ENCODE measurements at regions not wholly inside any gene's neighbourhood (a gene's known extent, or its start where the extent isn't known, plus 50 kb on each side); places are given as distances from the start of the nearest gene placed in this dataset.
"Not testable (repeated sequence)": the region's sequence is repeated elsewhere in the genome, so short reads cannot be mapped to it uniquely, and the experiment has no call there.

DNA sequence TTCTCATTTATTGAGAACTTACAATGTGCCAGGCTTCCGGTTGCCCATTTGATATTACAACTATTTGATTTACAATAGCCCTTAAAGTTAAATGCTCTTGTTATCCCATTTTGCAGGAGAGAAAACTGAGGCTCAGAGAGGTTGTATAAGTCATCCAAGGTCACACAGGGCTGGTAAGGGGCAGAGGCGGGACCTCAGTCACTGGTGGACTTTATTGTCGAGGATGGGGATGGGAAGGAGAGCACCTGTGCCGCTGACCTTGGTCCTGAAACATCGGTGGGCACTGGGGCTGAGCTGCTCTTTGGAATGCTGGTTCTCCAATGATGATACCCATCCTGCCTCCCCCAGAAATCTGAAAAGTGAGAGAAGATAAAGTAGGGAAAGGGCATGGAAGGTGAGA is 265.4 kb downstream of the MIAT start:
- DNase-seq (ENCODE audit: low read depth in 3 of 3), result no peak

DNA sequence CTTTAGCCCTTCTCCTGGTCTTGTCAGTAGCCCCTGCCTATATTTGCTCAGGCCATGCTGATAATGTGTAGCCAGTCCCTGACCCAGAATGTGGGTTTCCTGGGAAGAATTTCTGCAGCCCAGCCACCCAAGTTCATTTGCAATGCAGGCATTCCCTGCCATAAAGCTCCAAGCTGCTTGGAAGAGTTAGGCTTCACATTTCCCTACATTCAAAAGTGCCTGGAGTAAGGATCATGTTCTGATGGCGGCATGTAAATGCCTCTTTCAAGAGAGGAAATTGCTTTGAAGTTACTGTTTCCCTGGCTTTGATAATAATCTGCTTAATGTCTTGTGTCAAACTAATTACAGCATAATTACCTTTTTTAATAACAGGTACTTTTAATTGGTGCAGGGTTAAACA is 266.1 kb downstream of the MIAT start:
- DNase-seq (ENCODE audit: low read depth in 3 of 3), result no peak

DNA sequence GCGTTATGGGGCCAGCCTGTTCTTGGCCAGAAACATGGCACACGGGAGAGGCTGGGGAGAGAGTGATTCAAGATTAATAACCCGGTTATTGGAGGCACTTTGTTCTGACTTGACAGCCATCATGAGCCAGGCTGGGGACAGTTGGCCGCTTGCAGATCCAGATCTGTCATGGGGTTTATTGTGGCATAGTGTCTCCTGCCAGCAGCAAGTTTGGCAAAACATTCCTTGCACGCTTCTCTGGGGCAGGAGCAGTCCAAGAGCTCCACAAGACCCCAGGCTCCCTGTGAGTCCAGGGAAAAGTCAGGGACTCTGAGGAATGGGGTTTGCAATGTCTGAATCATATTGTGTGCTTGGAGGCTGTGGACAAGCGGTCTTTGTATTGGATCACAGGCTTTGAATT is 270.4 kb downstream of the MIAT start:
- no peak for DNase-seq (ENCODE audit: low read depth in 3 of 3)

DNA sequence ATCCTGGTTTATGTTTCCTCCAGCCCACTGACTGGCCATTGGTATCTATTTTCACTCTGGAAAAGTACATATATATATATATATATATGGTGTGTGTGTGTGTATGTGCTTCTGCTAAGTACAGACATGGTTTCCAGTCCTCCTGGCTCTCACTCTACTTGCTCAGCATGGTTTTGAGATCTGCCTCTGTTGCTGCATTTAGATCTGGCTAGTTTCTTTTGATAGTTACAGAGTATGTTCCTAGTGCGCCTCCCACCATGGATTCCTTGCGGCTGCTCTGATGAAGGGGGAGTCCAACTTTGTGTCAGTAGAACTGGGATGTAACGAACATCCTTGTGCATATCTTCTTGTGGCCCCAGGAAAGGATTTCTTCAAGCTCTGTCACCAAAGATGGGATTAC is 274.1 kb downstream of the MIAT start:
- DNase-seq (ENCODE audit: low read depth in 3 of 3), result no peak

DNA sequence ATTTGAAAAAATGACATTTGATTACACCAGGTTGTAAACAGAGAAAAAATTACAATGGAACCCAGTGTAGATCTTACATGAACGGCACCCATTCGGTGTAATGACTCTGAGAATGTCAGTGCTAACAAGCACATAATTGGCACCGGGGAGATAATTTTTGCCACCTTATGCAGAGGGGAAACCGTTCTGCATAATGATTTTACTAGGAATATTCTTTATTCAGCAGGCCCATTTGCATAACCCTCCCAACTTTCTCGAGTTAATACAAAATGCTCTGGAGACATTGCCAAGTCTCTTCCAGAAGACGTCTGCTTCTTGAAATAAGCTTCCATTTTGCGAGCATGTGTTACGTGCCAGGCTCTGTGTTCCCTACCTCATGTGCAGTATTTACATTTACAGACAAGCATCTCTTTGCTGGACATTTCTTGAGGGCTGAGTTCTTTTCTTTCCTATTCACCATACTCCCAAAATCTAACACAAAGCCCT is 275.8 kb downstream of the MIAT start:
- no peak for DNase-seq (ENCODE audit: low read depth in 3 of 3)

DNA sequence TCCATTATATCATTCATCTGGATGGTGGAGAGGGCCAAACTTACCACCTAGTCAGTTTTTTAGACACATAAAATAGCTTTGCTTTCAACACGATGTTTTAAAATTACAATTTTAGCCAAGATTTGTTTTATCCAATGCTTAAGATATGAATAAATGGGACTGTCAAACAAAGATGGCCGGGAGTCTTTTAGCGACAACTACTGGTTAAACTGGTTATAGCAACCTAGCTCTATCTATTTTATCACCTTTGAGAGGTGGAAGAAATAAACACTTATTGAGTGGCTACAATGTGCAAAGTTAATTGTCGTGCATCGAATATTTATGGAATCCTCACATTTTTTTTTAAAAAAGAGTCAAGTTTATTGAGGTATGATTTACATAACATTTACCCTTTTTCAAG is 279.8 kb downstream of the MIAT start:
- DNase-seq (ENCODE audit: low read depth in 3 of 3), result no peak

DNA sequence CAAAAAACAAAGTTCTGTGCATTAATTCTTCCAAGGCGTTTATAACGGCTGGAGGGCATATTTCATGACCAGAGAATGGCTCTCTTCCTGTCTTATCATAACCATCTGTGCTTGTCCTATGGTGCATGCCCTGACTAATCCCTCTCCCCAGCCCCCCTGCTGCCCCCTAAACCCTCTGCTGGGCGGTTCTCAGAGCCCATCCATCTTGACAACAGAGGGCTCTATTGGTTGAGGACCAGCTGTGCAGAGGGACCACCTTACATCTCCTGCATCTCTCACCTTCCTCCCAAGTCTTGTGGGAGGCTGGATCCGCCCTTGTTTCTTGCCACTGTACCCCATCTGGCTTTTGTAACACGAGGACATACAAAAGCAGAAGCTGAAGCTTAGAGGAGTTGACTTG is 282.1 kb downstream of the MIAT start:
- no peak for DNase-seq (ENCODE audit: low read depth in 3 of 3)

DNA sequence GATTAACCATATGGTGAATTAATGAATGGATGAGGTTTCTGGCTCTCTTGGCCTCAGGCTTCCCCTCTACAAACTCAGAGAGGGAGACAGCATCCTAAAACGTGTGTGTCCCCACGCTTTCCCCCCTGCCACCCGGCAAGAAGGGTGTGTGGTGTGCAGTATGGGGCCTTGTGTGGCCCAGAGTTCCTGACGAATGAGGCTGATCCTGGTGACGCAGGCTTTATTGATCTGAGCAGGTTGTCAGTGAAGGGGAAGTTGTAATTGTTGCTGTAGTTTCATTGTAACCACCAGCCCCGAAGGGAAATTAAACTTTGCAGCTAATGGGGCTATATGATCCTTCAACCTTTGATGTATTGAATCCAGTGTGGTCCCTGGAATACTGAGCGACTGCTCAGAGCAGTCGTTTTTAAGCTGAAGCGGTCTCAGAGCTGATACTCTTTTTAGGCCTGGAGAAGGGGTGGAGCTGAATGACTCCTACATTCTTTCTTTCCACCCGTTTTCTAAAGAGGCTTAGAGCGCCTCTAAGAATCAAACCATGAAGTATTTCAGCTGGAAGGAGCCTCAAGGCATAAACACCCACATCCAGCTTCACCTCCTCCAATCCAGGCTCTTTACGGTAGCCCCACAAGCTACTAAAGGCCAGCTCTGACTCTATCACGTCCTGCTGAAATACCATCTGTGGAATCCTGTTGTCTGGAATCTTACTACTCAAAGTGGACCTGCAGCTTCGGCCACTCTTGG is 284.7 kb downstream of the MIAT start:
- DNase-seq (ENCODE audit: low read depth in 3 of 3), result no peak

DNA sequence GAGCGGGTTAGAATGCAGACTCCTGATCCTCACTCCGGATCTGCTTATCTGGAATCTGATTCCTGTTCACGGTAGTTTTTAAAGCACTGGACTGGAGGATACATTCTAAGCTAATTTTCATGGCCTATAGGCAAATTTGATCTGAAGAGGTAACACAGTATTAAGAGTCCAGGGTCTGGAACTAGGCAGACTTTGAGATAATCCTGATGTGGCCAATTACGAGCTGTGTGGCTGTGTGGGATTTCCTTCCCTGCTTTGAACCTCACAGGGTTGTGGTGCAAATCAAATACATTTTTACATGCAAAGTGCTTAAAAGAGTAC is 285.2 kb downstream of the MIAT start:
- DNase-seq (ENCODE audit: low read depth in 3 of 3), result no peak

DNA sequence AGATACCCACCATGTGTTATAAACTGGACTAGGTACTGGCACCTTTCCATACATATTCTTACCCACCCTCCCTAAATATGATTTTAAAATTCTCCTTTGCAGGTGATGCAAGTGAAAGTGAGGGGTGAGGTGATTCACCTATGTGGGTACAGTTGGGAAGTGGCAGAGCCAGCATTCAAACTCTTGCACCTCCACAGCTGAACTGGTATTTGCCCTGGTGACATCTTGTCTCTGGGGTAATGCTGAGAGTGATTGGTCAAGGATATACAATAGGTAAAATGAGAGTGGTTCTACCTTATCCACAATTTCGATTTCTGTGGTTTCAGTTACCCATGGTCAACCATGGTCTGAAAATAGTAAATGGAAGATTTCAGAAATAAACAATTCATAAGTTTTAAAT is 288.2 kb downstream of the MIAT start:
- no peak for DNase-seq (ENCODE audit: low read depth in 3 of 3)

DNA sequence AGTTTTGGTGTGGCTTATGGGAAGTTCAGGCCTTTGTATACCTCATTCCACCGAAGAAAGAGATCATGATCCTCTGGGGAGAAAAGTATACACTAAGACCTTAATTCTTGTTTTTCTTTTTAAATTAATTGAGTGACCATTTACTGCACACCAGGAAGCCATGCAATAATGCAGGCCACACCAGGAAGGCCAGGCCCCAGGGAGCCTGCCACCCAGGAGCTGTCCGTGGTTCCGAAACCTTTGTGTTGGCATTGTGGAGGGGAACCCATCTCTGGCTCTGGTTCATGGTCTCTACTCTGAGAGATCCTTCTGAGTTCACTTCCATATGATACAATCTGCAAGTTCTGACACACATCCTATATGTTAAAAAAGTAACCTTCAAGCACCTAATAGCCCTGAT is 291.8 kb downstream of the MIAT start:
- no peak for DNase-seq (ENCODE audit: low read depth in 3 of 3)

DNA sequence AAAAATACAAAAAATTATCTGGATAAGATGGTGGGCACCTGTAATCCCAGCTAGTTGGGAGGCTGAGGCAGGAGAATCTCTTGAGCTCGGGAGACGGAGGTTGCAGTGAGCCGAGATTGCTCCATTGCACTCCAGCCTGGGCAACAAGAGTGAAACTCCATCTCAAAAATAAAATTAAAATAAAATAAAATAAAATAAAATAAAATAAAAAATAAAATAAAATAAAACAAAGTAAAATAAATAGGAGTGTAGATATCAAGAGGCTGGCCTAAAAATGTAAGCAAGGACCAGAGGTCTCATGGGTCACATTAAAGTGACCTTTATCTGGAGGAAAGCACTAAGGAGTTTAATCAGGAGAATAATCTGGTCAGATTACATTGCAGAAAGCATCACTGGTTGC is 293.8 kb downstream of the MIAT start:
- DNase-seq (ENCODE audit: low read depth in 3 of 3), result not testable (repeated sequence)

DNA sequence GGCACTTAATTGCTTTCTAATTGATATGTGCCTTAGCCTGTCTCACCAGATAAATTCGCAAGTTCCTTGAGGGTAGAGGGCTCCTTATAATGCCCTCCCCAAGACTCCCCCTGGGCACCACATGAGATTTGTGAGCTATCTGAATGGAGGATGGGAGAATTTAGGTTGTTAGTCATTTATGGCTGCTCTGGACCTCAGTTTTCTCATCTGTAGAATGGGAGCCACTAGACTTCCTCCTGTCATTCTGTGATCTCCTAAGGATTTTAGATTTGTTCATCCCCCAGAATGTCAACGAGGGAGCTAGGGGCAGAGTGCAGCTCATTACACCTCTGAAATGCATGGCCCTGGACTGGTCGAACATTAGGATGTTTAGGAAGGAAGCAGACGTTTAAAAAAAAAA is 294.6 kb downstream of the MIAT start:
- no peak for DNase-seq (ENCODE audit: low read depth in 3 of 3)

DNA sequence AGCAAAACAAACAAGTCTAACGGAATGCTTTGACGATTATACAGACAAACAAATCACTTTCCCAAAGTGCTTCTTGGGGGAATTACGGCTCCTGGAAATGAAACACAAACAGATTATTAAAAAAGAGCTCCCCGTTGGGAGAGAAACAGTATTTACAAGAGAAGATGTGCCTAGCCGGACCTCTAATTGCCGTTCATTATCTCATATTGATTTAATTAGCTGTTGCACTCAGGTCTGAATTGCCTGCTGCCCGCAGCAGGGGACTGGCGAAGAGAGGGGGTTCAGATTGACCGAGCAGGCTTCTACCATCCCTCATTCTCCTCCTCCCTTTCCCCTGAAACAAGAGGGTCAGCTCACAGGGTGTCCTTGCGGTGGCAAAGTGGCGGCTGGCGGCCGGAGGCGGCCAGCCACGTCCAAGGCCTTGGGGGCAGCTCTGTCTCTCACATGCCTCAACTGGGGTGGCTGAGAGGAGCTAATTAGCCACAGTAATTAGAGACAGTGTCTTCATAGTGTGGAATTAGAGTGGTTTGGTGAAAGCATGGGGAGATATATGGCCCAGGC is 295.1 kb downstream of the MIAT start:
- no peak for DNase-seq (ENCODE audit: low read depth in 3 of 3)

DNA sequence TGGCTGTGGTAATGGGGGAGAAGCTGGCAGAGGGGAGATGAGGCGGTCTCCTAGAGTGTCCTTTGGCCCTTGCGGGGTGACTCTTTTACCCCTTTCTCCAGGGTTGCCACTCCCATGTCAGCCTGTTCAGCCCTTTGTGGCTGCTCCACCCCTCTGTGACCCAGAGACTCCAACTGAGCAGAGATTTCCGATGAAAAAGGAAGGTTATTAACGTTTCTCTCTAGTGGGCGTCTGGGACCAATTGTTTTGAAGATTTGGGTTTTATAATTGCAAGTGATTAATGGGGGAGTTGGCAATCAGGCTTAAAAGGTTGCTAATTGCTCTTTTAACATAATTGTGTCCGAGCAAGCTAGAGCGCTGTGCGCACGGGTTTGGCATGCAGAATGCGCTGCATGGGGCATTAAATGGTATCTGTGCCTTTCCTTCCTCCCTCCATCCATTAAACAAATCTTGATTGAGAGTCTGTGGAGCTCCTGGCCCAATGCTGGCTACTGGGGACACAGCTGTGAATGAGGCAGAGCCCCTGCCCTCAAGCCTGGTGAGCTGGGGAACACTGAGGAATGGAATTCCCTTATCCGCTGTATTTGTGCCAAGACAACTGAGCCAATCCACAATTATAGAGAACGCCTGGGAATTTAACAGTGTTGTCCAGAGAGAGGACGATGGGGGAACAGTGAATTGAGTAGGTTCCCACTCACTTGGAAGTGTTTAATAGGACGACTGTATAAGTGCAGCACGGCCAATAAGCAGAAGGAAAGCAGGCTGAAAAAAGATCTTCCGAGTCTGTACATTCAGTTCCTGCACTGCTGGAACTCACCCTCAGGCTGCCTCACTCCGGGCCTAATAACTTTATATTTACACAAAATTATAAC is 295.9 kb downstream of the MIAT start:
- DNase-seq (ENCODE audit: low read depth in 3 of 3), result no peak

DNA sequence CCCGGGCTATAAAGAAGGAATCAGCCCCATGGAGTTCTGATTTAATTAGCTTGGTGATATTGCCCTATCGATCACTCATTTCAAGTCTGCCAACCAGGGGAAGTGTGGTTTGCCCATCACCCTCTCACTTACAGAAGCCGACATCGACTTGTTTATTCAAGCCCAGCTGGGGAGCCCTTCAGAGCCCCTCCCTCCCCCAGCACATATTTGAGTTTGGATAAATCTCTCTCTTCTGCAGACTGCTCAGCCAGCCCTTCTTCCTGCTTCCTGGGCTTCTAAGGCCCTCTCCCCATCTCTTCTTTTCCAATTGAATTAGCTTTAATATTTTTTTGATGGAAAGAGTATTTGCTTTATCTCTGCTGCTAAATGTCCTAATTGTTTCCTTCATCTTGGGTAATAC is 299.0 kb downstream of the MIAT start:
- DNase-seq (ENCODE audit: low read depth in 3 of 3), result no peak

DNA sequence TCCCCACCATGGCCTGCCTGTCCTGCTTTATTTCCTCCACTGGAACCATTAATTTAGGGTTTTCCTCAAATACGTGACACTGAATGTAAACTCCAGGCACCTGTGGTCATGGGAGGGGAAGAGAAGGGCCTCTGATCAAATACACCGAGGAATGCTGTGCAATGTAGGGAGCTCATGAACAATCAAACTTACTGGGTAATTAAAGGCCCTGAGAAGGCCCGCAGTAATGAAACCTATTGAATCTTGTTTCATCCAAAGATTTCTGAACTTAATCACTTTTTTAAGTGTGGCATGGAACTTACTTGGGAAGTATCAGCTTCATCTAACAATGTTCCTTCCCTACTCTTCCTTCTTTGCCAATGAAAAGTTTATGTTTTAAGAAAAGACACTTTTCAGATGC is 299.8 kb downstream of the MIAT start:
- no peak for DNase-seq (ENCODE audit: low read depth in 3 of 3)

DNA sequence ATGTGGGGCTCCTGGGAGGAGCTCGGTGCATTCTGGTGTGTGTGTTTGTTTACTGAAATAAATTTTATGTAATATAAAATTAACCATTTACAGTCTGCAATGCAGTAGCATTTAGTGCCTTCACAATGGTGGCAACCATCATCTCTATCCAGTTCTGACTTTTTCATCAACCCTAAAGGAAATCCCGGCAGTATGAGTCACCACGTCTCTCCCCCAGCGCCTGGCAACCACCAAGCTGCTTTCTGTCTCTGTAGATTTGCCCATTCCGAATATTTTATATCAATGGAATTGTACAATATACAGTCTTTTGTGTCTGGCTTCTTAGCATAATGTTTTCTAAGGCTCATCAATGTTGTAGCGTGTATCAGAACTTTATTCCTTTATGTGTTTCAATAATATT is 300.5 kb downstream of the MIAT start:
- DNase-seq (ENCODE audit: low read depth in 3 of 3), result no peak

DNA sequence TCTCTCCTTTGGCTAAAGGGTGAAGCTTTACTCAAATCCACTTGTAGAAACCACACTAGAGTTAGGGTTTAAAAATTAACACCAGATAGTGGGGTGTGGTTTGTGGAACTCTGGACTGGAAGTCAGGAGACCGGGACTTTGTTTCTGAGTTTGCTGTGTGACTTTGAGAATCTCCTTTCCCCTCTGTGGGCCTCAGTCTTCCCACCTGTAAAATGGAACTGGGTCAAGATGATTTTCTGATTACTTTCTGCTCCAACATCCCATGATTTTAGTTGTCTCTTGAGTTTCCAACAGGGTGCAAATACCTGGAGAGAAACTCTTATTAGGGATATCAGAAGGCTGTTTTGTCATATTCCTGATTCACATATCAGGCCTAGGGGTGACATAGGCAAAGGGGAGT is 301.0 kb downstream of the MIAT start:
- no peak for DNase-seq (ENCODE audit: low read depth in 3 of 3)

DNA sequence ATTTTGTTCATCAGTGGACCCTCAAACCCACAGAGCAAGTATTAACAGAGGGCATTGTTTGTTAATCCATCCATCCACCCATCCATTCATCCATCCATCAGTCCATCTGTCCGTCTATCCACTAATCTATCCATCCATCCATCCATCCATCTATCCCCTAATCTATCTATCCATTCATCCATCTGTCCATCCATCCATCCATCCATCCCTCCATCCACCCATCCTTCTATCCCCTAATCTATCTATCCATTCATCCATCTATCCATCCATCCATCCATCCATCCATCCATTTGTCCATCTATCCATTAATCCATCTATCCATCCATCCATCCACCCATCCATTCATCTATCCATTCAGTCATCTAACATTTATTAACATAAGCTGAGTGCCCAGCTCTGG is 307.3 kb downstream of the MIAT start:
- no peak for DNase-seq (ENCODE audit: low read depth in 3 of 3)

DNA sequence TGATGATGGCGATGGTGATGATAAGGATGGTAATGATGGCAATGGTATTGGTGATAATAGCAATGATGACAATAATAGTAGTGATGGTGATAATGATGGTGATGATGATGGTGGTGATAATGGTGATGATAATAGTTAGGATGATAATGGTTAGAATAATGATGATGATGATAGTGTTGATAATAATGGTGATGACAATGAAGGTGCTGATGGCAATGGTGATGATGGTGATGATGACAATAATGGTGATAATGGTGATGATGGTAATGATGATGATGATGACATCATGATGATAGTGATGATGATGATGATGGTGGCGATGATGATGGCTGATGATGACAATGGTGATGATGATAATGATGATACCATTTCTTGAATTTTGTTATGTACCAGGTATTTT is 309.9 kb downstream of the MIAT start:
- no peak for DNase-seq (ENCODE audit: low read depth in 3 of 3)

DNA sequence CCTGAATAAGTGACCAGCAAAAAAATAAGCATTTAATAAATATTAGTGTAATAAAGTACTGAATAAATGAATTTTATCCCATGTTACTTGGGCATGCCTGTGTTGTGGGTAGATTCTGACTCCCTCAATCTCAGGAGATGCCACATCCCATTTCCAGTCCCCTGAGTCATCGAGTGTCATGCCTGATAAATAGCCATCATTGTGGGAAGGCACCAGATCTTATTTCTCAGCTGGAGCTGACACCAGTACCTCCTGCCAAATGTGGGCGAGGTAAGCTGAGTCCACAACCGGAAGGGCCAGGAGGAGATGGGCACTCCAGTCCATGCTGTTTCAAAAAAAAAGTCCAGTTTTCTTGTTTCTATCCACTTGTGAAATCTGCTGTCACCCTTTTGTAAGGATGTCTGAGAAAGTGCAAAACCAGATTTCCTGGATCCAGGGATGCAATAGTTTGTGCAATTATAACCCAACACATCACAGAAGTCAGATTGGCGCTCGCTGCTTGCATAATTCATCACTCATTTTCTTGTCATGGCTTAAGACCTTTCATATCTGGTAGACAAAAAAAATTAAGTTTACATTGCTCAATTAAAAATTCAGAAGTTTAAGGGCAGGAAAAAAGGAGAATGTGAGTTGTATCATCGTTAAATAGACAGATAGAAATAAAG is 311.6 kb downstream of the MIAT start:
- no peak for DNase-seq (ENCODE audit: low read depth in 3 of 3)

All from stimulated activated CD4-positive, alpha-beta T cell treated with anti-CD3 and anti-CD28 coated beads, TNF-alpha, amount 100 ng/mL, for 4 hours (primary cell).